ENCODE measurements at regions not wholly inside any gene's neighbourhood (a gene's known extent, or its start where the extent isn't known, plus 50 kb on each side); places are given as distances from the start of the nearest gene placed in this dataset.

- no peak for TF ChIP-seq NFE2L1 (CRISPR knock-in tag; IDR thresholded peaks at IDR 0.05)
- TF ChIP-seq, protein P1, sequence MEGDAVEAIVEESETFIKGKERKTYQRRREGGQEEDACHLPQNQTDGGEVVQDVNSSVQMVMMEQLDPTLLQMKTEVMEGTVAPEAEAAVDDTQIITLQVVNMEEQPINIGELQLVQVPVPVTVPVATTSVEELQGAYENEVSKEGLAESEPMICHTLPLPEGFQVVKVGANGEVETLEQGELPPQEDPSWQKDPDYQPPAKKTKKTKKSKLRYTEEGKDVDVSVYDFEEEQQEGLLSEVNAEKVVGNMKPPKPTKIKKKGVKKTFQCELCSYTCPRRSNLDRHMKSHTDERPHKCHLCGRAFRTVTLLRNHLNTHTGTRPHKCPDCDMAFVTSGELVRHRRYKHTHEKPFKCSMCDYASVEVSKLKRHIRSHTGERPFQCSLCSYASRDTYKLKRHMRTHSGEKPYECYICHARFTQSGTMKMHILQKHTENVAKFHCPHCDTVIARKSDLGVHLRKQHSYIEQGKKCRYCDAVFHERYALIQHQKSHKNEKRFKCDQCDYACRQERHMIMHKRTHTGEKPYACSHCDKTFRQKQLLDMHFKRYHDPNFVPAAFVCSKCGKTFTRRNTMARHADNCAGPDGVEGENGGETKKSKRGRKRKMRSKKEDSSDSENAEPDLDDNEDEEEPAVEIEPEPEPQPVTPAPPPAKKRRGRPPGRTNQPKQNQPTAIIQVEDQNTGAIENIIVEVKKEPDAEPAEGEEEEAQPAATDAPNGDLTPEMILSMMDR (IDR thresholded peaks at IDR 0.05), result no peak
- TF ChIP-seq, protein P2, sequence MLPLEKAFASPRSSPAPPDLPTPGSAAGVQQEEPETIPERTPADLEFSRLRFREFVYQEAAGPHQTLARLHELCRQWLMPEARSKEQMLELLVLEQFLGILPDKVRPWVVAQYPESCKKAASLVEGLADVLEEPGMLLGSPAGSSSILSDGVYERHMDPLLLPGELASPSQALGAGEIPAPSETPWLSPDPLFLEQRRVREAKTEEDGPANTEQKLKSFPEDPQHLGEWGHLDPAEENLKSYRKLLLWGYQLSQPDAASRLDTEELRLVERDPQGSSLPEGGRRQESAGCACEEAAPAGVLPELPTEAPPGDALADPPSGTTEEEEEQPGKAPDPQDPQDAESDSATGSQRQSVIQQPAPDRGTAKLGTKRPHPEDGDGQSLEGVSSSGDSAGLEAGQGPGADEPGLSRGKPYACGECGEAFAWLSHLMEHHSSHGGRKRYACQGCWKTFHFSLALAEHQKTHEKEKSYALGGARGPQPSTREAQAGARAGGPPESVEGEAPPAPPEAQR (CRISPR knock-in tag; IDR thresholded peaks at IDR 0.05), result no peak
- TF ChIP-seq, protein P3, sequence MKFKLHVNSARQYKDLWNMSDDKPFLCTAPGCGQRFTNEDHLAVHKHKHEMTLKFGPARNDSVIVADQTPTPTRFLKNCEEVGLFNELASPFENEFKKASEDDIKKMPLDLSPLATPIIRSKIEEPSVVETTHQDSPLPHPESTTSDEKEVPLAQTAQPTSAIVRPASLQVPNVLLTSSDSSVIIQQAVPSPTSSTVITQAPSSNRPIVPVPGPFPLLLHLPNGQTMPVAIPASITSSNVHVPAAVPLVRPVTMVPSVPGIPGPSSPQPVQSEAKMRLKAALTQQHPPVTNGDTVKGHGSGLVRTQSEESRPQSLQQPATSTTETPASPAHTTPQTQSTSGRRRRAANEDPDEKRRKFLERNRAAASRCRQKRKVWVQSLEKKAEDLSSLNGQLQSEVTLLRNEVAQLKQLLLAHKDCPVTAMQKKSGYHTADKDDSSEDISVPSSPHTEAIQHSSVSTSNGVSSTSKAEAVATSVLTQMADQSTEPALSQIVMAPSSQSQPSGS (CRISPR knock-in tag; IDR thresholded peaks at IDR 0.05; ENCODE audit: borderline replicate concordance, low read depth), result no peak
- TF ChIP-seq, protein P4, sequence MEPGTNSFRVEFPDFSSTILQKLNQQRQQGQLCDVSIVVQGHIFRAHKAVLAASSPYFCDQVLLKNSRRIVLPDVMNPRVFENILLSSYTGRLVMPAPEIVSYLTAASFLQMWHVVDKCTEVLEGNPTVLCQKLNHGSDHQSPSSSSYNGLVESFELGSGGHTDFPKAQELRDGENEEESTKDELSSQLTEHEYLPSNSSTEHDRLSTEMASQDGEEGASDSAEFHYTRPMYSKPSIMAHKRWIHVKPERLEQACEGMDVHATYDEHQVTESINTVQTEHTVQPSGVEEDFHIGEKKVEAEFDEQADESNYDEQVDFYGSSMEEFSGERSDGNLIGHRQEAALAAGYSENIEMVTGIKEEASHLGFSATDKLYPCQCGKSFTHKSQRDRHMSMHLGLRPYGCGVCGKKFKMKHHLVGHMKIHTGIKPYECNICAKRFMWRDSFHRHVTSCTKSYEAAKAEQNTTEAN (CRISPR knock-in tag; IDR thresholded peaks at IDR 0.05), result no peak
- TF ChIP-seq MXD4 (CRISPR knock-in tag; IDR thresholded peaks at IDR 0.05; ENCODE audit: borderline replicate concordance), result no peak
- no peak for TF ChIP-seq ETV6 (CRISPR knock-in tag; IDR thresholded peaks at IDR 0.05)
- TF ChIP-seq, protein P5, sequence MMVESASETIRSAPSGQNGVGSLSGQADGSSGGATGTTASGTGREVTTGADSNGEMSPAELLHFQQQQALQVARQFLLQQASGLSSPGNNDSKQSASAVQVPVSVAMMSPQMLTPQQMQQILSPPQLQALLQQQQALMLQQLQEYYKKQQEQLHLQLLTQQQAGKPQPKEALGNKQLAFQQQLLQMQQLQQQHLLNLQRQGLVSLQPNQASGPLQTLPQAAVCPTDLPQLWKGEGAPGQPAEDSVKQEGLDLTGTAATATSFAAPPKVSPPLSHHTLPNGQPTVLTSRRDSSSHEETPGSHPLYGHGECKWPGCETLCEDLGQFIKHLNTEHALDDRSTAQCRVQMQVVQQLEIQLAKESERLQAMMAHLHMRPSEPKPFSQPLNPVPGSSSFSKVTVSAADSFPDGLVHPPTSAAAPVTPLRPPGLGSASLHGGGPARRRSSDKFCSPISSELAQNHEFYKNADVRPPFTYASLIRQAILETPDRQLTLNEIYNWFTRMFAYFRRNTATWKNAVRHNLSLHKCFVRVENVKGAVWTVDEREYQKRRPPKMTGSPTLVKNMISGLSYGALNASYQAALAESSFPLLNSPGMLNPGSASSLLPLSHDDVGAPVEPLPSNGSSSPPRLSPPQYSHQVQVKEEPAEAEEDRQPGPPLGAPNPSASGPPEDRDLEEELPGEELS (CRISPR knock-in tag; IDR thresholded peaks at IDR 0.05), result no peak
Measured at GRCh38 chr4:11261066-11261850, 167.4 kb downstream of the HS3ST1 start.
